H9 (cell line): ENCODE measurements at regions not wholly inside any gene's neighbourhood (a gene's known extent, or its start where the extent isn't known, plus 50 kb on each side); places are given as distances from the start of the nearest gene placed in this dataset.

Experiments used
- DNase-seq: peaks from one replicate; pipeline ENCODE4 v3.0.0-alpha.2; 2017
- H2AFZ ChIP-seq: one replicate; pipeline ENCODE4 v1.6.1; 2013; ENCODE audit warnings: mild to moderate bottlenecking, low read length, control low read depth, moderate library complexity
- H2AK5ac ChIP-seq: 2 replicates; pipeline ENCODE4 v1.6.1; 2013; ENCODE audit warnings: low read length, control low read depth, mixed read lengths; ENCODE audit not compliant: insufficient read length
- H2BK120ac ChIP-seq: one replicate; pipeline ENCODE4 v1.6.1; 2013; ENCODE audit warnings: low read depth, mild to moderate bottlenecking, low read length, control low read depth, inconsistent platforms; ENCODE audit not compliant: poor library complexity, severe bottlenecking
- H2BK12ac ChIP-seq: 2 replicates; pipeline ENCODE4 v1.6.1; 2013; ENCODE audit warnings: low read length, control low read depth, mixed read lengths, low read depth; ENCODE audit not compliant: insufficient read length
- H2BK15ac ChIP-seq: 2 replicates; pipeline ENCODE4 v1.6.1; 2013; ENCODE audit warnings: low read depth, low read length, control low read depth
- H2BK20ac ChIP-seq: one replicate; pipeline ENCODE4 v1.6.1; 2013; ENCODE audit warnings: low read depth, mild to moderate bottlenecking, low read length, control low read depth, inconsistent platforms; ENCODE audit not compliant: poor library complexity, severe bottlenecking
- H2BK5ac ChIP-seq: 2 replicates; pipeline ENCODE4 v1.6.1; 2013; ENCODE audit warnings: low read length, control low read depth, mixed read lengths; ENCODE audit not compliant: insufficient read length
- H3K14ac ChIP-seq: 2 replicates; pipeline ENCODE4 v1.6.1; 2013; ENCODE audit warnings: low read length, control low read depth; ENCODE audit not compliant: insufficient read depth
- H3K18ac ChIP-seq: 2 replicates; pipeline ENCODE4 v1.6.1; 2013; ENCODE audit warnings: low read depth, mild to moderate bottlenecking, mixed read lengths, low read length, control low read depth; ENCODE audit not compliant: insufficient read length
- H3K23ac ChIP-seq: 2 replicates; pipeline ENCODE4 v1.6.1; 2013; ENCODE audit warnings: low read length, control low read depth, mixed read lengths, low read depth; ENCODE audit not compliant: insufficient read length
- H3K23me2 ChIP-seq: 2 replicates; pipeline ENCODE4 v1.6.1; 2013; ENCODE audit warnings: low read depth, mild to moderate bottlenecking, mixed read lengths, low read length, control low read depth; ENCODE audit not compliant: insufficient read length, poor library complexity, severe bottlenecking
- H3K27ac ChIP-seq: 2 replicates; pipeline ENCODE4 v1.5.1; 2013; ENCODE audit warnings: low read length, control low read depth, mixed read lengths, low read depth; ENCODE audit not compliant: insufficient read length
- H3K27me3 ChIP-seq: 2 replicates; pipeline ENCODE4 v1.6.1; 2013; ENCODE audit warnings: low read length, control low read depth, inconsistent platforms; ENCODE audit not compliant: insufficient read depth
- H3K4ac ChIP-seq: 2 replicates; pipeline ENCODE4 v1.6.1; 2013; ENCODE audit warnings: low read depth, mild to moderate bottlenecking, control low read depth, inconsistent platforms, low read length, moderate library complexity
- H3K4me1 ChIP-seq: 2 replicates; pipeline ENCODE4 v1.6.1; 2013; ENCODE audit warnings: low read length, control low read depth, inconsistent platforms; ENCODE audit not compliant: insufficient read depth
- H3K4me2 ChIP-seq: 2 replicates; pipeline ENCODE4 v1.6.1; 2013; ENCODE audit warnings: low read length, control low read depth, mixed read lengths; ENCODE audit not compliant: insufficient read length, insufficient read depth
- H3K56ac ChIP-seq: 2 replicates; pipeline ENCODE4 v1.6.1; 2013; ENCODE audit warnings: low read depth, mild to moderate bottlenecking, mixed read lengths, low read length, control low read depth; ENCODE audit not compliant: insufficient read length
- H3K79me1 ChIP-seq: 2 replicates; pipeline ENCODE4 v1.6.1; 2013; ENCODE audit warnings: low read depth, mild to moderate bottlenecking, moderate library complexity, low read length, control low read depth, inconsistent platforms; ENCODE audit not compliant: insufficient read depth, poor library complexity, severe bottlenecking
- H3K79me2 ChIP-seq: 2 replicates; pipeline ENCODE4 v1.6.1; 2013; ENCODE audit warnings: low read length, control low read depth, inconsistent platforms; ENCODE audit not compliant: insufficient read depth
- H3K9ac ChIP-seq: 2 replicates; pipeline ENCODE4 v1.6.1; 2013; ENCODE audit warnings: low read length, control low read depth, mixed read lengths; ENCODE audit not compliant: insufficient read length; ENCODE audit errors: extremely low read depth
- H3K9me3 ChIP-seq: one replicate; pipeline ENCODE4 v1.6.1; 2013; ENCODE audit warnings: low read depth, low read length, inconsistent platforms; ENCODE audit not compliant: control insufficient read depth
- H3T11ph ChIP-seq: one replicate; pipeline ENCODE4 v1.6.1; 2013; ENCODE audit warnings: mild to moderate bottlenecking, low read length, control low read depth, inconsistent platforms
- H4K20me1 ChIP-seq: one replicate; pipeline ENCODE4 v1.6.1; 2013; ENCODE audit not compliant: control insufficient read depth, insufficient read length, insufficient read depth
- H4K5ac ChIP-seq: 2 replicates; pipeline ENCODE4 v1.6.1; 2013; ENCODE audit warnings: low read depth, mild to moderate bottlenecking, mixed read lengths, low read length, control low read depth; ENCODE audit not compliant: insufficient read length
- H4K8ac ChIP-seq: replicated peaks from 2 replicates; pipeline ENCODE4 v1.6.1; 2013; ENCODE audit warnings: low read length, control low read depth, mixed read lengths, low read depth; ENCODE audit not compliant: insufficient read length
- H4K91ac ChIP-seq: 2 replicates; pipeline ENCODE4 v1.6.1; 2013; ENCODE audit warnings: low read depth, mild to moderate bottlenecking, moderate library complexity, mixed read lengths, low read length, control low read depth; ENCODE audit not compliant: insufficient read length
- H3K27ac Mint-ChIP-seq, 3 experiments: 2 replicates in 2 of 3; 3 replicates in 1 of 3; pipeline ENCODE4 v1.8.0; 2020 to 2021; ENCODE audit warnings: mixed read lengths in 3 of 3, mild to moderate bottlenecking in 1 of 3, moderate library complexity in 1 of 3
- H3K27me3 Mint-ChIP-seq: 2 replicates; pipeline ENCODE4 v1.8.0; 2021; ENCODE audit warnings: low read depth, mild to moderate bottlenecking, moderate library complexity, mixed read lengths
- H3K36me3 Mint-ChIP-seq, 3 experiments: 2 replicates in 2 of 3; 3 replicates in 1 of 3; pipeline ENCODE4 v1.8.0; 2020 to 2021; ENCODE audit warnings: low read depth in 3 of 3, mixed read lengths in 3 of 3; ENCODE audit not compliant: insufficient read depth in 1 of 3
- H3K4me1 Mint-ChIP-seq, 2 experiments: 2 replicates each; pipeline ENCODE4 v1.8.0; 2020; ENCODE audit warnings: mixed read lengths in 2 of 2
- H3K4me3 Mint-ChIP-seq, 2 experiments: 2 replicates in 1 of 2; 3 replicates in 1 of 2; pipeline ENCODE4 v1.8.0; 2020 to 2021; ENCODE audit warnings: mild to moderate bottlenecking in 2 of 2, mixed read lengths in 2 of 2, moderate library complexity in 1 of 2
- H3K9me3 Mint-ChIP-seq, 2 experiments: 2 replicates in 1 of 2; 3 replicates in 1 of 2; pipeline ENCODE4 v1.8.0; 2020; ENCODE audit warnings: mild to moderate bottlenecking in 2 of 2, mixed read lengths in 2 of 2, moderate library complexity in 1 of 2
- TF ChIP-seq, protein P1 (sequence below): fragments of 200-600 bp; sonication (generic); conservative IDR thresholded peaks from 3 replicates; pipeline ENCODE4 v1.8.0; 2021; ENCODE audit warnings: antibody characterized with exemption, mild to moderate bottlenecking

- no peak for DNase-seq
- peaks cover 12 to 25% of the 10 kb centered on the region in 2 experiments for H3K4me1 Mint-ChIP-seq
- Histone ChIP-seq H2BK20ac (no peak overlapping the region), H2BK120ac (no peak overlapping the region), H4K91ac (no peak overlapping the region), H3K23ac (no peak overlapping the region), H3K56ac (no peak overlapping the region), H3K4ac (no peak overlapping the region), H4K20me1 (no peaks in the 10 kb centered on the region), H3K9me3 (no peaks in the 10 kb centered on the region), H3K18ac (no peak overlapping the region), H3K27me3 (no peaks in the 10 kb centered on the region), H2BK15ac (no peak overlapping the region; the same call in 1 of the 2 replicates), H2BK5ac (no peak overlapping the region), H3K14ac (no peak overlapping the region), H3K9ac (no peak overlapping the region), H3K4me1 (no peaks in the 10 kb centered on the region), H3K23me2 (no peaks in the 10 kb centered on the region), H3K79me1 (no peaks in the 10 kb centered on the region), H2AK5ac (no peak overlapping the region), H4K5ac (no peak overlapping the region), H4K8ac (no peak overlapping the region), H2AFZ (no peak overlapping the region), H3K27ac (no peak overlapping the region), H3T11ph (no peak overlapping the region), H2BK12ac (no peak overlapping the region), H3K79me2 (no peaks in the 10 kb centered on the region), H3K4me2 (no peak overlapping the region)
- H3K4me3 Mint-ChIP-seq: no peak overlapping the region
- no peaks in the 10 kb centered on the region for H3K9me3 Mint-ChIP-seq
- TF ChIP-seq, protein P1, sequence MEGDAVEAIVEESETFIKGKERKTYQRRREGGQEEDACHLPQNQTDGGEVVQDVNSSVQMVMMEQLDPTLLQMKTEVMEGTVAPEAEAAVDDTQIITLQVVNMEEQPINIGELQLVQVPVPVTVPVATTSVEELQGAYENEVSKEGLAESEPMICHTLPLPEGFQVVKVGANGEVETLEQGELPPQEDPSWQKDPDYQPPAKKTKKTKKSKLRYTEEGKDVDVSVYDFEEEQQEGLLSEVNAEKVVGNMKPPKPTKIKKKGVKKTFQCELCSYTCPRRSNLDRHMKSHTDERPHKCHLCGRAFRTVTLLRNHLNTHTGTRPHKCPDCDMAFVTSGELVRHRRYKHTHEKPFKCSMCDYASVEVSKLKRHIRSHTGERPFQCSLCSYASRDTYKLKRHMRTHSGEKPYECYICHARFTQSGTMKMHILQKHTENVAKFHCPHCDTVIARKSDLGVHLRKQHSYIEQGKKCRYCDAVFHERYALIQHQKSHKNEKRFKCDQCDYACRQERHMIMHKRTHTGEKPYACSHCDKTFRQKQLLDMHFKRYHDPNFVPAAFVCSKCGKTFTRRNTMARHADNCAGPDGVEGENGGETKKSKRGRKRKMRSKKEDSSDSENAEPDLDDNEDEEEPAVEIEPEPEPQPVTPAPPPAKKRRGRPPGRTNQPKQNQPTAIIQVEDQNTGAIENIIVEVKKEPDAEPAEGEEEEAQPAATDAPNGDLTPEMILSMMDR: no peak
- H3K27ac Mint-ChIP-seq: no peak overlapping the region
- no peaks in the 10 kb centered on the region; the same call in 1 of the 2 replicates for H3K27me3 Mint-ChIP-seq
- H3K36me3 Mint-ChIP-seq: no peaks in the 10 kb centered on the region
These were observed 368.9 kb upstream of the MEIS1 start for GRCh38 chr2:66066032-66066431.
